NB4 (cell line): ENCODE measurements at regions not wholly inside any gene's neighbourhood (a gene's known extent, or its start where the extent isn't known, plus 50 kb on each side); places are given as distances from the start of the nearest gene placed in this dataset.

Source experiments
- CTCF ChIP-seq: IDR thresholded peaks from one replicate; pipeline ENCODE4 v1.5.1; 2012; ENCODE audit warnings: low read depth, low read length
- POLR2A ChIP-seq: IDR thresholded peaks from 2 replicates; pipeline ENCODE4 v1.6.1; 2011; ENCODE audit warnings: mild to moderate bottlenecking; ENCODE audit not compliant: insufficient read length; ENCODE audit errors: extremely low read depth

- TF ChIP-seq POLR2A (no peak), CTCF (no peak)
Measured at GRCh38 chr4:55010550-55010949, 114.8 kb downstream of the KDR start.
